ENCODE measurements at regions not wholly inside any gene's neighbourhood (a gene's known extent, or its start where the extent isn't known, plus 50 kb on each side); places are given as distances from the start of the nearest gene placed in this dataset.
"Not testable (repeated sequence)": the region's sequence is repeated elsewhere in the genome, so short reads cannot be mapped to it uniquely, and the experiment has no call there.

DNA sequence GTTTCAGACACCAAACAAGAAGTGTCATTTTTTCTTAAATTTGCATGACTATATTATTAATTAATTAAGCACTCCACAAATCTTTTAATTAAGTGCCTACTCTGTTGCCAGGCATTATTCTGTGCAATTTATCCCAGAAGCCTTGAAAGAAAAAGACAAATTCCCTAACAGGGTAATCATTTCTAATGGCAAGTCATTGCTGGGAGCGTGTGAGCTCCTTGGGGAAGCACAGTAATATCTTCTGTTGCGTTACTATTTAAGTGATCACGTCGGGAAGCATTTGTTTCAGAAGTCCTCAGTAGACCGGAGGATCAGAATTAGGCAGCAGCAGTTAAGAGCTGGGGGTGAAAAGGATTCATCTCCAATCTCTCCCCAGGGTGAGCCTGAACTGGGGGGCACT lies 276.8 kb upstream of the RNF32 start:
- DNase-seq (ENCODE audit: low spot score), result no peak
- intact Hi-C loops (cut with DNase I), result no loop called here

DNA sequence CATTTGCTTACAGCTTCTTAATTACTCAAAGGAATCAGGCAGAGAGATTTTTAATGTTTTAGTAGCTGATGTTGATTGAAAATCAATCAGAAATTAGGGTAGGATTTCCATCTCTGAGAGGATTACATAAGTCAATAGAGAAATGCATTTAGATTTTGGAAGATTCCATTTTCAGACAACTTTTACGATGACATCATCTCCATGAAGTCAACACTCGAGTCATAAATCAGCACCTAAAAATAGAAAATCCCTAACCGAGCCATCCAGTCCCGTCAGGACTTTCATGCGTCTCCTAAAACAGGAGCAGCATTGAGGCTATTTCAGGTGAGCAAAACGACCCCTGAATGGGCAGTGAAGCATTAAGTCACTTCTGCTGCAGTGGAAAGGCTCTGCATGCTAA lies 279.7 kb upstream of the RNF32 start:
- DNase-seq (ENCODE audit: low spot score), result no peak
- intact Hi-C loops (cut with DNase I), result no loop called here

DNA sequence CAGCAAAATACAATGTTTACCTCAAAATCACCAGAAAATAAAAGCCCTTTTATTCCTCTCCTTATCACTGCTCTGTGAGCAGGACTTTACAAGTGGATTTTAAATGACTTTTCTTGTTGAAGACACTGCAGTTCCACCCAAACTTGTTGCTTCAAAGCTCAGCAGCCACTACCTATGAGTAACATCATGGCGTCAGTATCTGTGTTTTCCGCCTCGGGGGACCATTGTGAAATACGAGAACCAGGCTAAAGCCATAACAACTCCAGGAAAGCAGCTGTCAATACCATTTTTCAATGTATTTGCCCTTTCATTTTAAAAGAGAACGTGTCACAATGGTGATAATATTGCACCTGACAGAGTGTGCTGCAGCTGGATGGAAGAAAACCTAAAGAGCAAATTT lies 284.0 kb upstream of the RNF32 start:
- intact Hi-C loops (cut with DNase I), result no loop called here
- no peak for DNase-seq (ENCODE audit: low spot score)

DNA sequence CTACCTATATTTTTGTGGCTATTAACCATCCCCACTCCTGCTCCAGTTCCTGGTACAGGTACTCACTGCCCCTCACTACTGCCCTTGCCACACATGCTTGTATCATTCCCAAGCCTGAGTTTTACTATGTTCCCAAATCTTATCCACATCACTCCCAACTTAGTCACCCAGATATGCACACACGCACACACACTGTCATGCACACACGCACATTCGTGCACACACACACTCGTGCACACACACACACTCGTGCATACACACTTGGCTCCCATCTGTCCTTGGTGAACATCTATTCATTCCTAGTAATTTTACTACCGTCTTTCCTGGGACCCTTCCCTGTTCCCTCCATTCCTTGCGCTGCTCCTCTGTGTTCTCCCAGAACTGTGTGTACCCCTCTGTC lies 287.2 kb upstream of the RNF32 start:
- intact Hi-C loops (cut with DNase I), result no loop called here

DNA sequence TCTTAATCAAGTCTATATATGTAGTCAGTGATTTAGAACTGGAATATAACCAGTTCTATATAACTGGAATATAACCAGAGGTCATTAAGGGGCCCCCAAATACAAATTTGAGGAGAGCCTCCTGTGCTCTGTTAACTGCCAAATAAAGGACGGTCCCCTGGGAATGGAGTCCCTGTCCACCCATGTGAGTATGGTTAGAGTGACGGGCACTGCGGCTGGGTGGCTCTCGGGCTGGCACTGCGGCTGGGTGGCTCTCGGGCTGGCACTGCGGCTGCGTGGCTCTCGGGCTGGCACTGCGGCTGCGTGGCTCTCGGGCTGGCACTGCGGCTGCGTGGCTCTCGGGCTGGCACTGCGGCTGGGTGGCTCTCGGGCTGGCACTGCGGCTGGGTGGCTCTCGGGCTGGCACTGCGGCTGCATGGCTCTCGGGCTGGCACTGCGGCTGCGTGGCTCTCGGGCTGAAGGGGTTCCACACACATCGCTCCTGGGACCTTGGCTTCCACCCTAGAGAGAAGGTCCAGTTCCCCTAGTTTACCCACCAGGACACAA lies 292.8 kb upstream of the RNF32 start:
- DNase-seq (ENCODE audit: low spot score), result not testable (repeated sequence)
- intact Hi-C loops (cut with DNase I), result loop anchor here in 1 of 2 donors (10.0 kb wide), 1 partner anchor 1823 kb away; no protein-coding TSS in a partner anchor

More for the DNA sequence above, 287.2 kb upstream of the RNF32 start:
- no peak for DNase-seq (ENCODE audit: low spot score)

DNA sequence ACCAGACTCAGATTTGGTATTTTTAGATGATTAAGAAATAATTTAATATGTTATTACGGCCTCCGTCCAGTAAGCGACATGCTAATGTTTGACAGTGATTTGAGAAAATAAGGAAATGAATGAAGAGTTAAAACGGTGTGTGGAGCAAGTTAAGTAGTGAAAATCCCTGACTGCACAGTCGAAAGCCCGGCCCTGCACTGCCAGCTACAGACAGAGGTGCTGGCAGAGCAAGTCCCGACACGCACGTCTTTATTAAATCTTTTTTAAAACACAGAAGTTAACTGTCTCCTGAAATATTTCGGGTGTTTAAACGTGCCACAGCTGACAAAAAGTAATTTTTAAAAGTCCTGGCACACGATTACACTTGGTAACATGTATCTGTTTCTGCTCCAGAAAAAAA lies 293.4 kb upstream of the RNF32 start:
- intact Hi-C loops (cut with DNase I), result loop anchor here in 1 of 2 donors (10.0 kb wide), 1 partner anchor 1822 kb away; no protein-coding TSS in a partner anchor
- DNase-seq (ENCODE audit: low spot score), result no peak

DNA sequence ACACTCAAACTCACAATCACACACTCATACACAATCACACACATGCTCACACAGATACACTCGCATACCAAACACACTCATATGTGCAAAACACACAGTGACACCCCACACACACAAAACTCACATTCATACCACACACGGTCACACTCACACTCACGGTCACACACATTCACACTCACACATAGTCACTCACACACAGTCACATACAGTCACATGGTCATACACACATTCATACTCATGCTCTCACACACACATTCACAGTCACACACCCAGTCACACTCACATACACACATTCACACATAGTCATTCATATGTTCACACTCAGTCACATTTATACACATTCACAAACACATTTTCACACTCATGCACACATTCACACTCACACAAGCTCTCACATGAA lies 296.0 kb upstream of the RNF32 start:
- intact Hi-C loops (cut with DNase I), result loop anchor here in 1 of 2 donors (10.0 kb wide), 1 partner anchor 1820 kb away; no protein-coding TSS in a partner anchor
- DNase-seq (ENCODE audit: low spot score), result no peak

DNA sequence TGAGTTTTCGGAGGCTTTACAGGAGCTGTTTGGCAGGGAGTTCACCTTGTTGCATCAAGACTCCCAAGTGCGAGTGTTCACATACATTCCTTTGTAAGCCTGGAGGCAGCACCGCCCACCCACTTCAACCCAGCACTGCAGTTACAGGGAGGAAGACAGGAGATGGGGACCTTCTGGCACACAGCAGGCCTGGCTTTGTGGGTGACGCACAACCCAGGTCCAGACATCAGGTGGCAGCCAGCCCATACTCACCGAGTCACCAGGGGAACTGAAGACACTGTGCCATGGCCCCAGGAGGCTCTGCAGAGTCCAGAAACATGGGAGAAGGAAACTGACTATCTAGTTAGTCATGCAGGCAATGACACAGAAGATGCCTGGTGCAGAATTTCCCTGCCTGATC lies 305.9 kb upstream of the RNF32 start:
- no peak for DNase-seq (ENCODE audit: low spot score)
- intact Hi-C loops (cut with DNase I), result no loop called here

DNA sequence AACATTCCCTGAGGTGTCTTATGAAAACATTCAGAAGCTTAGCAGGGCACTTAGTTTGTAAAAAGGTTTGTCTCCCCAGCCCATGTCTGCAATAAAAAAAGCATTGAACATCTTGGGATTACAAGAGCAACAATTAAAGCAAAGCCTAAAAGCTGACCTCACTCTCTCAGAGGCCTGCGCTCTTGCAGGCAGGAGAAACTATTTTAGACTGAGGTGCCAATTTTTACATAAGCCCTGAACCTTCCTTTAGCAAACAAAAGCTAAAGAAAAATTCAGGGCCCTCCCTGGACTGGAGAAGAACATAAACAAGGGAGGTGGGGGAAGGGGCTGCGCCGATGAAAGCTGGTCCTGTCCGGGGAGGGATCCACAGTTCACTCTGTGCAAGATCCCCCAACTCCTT lies 312.7 kb upstream of the RNF32 start:
- no peak for DNase-seq (ENCODE audit: low spot score)
- intact Hi-C loops (cut with DNase I), result no loop called here

DNA sequence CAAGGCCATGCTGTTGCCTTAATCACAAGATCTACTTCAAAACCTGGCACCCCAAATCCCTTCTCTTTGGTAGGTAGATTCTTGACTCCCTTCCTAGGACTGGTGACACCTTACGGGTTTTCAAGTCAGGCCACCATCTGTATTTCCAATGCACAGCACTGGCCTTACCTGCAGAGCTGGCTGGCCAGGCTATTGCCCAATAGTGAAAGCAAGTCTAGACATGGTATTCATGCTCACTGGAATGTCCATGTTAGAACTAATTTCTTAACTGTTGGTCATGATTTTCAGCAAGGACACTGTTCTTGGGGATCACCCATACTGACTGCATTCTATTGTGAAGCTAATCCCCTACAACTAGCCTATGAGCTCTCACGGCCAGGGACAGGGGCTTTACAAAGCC lies 313.1 kb upstream of the RNF32 start:
- no peak for DNase-seq (ENCODE audit: low spot score)
- intact Hi-C loops (cut with DNase I), result no loop called here

DNA sequence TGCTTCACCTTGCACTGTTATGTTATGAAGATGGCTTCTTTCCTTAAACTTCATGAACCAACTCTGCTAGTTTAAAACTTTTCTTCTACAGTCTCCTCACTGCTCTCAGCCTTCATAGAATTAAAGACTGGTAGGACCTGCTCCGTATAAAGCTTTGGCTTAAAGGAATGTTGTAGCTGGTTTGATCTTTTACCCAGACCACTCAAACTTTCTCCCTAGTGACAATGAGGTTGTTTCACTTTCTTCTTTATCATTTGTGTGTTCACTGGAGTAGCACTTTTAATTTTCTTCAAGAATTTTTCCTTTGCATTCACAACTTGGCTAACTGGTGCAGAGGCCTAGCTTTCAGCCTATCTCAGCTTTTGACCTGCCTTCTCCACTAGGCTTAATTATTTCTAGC lies 316.4 kb upstream of the RNF32 start:
- no peak for DNase-seq (ENCODE audit: low spot score)
- intact Hi-C loops (cut with DNase I), result no loop called here

DNA sequence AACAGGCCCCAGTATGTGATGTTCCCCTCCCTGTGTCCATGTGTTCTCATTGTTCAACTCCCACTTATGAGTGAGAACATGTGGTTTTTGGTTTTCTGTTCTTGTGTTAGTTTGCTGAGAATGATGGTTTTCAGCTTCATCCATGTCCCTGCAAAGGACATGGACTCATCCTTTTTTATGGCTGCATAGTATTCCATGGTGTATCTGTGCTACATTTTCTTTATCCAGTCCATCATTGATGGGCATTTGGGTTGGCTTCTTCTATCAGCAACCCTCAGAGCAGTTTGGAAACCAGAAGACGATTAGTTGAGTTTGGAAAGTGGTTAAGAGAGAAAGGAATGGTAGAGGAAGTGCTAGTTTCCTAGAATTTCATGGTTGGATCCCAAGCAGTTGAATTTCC lies 319.1 kb upstream of the RNF32 start:
- DNase-seq (ENCODE audit: low spot score); intact Hi-C loops (cut with DNase I): not testable (repeated sequence)

DNA sequence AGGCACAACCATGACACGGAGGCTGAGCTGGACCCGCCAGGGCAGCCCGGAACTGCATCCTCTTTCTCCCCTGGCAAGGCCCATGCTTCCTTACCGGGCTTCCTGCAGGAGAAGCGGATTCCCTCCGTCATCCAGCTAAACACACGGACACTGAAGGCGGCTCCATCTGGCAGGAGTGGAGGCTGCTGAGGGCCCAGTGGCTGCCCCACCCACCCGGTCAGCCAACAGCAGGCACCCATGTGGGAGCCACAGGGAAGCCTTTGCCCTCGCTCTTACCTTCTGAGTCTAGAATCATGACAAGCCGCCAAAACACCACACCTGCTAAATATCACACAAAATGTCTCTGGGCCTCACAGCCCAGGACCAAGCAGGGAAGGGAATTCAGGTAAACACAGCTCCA lies 321.6 kb upstream of the RNF32 start:
- DNase-seq (ENCODE audit: low spot score), result no peak
- intact Hi-C loops (cut with DNase I), result no loop called here

DNA sequence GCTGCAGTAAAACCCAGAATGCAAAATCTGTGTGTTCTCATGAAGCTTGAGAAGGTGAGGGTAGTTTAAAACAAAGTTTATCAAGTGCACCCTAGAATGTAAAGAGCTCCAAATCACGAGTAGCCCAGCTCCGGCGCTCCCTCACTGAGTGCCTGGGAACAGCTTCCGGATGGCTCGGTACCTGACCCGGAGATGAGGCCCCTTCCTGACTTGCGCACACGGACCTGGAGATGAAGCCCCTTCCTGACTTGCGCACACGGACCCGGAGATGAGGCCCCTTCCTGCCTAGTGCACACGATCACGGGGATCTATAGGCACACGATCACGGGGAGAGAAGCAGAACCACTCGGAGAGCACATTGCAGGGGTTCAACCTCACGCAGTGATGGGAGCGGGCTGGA lies 322.1 kb upstream of the RNF32 start:
- intact Hi-C loops (cut with DNase I), result no loop called here
- DNase-seq (ENCODE audit: low spot score), result no peak

DNA sequence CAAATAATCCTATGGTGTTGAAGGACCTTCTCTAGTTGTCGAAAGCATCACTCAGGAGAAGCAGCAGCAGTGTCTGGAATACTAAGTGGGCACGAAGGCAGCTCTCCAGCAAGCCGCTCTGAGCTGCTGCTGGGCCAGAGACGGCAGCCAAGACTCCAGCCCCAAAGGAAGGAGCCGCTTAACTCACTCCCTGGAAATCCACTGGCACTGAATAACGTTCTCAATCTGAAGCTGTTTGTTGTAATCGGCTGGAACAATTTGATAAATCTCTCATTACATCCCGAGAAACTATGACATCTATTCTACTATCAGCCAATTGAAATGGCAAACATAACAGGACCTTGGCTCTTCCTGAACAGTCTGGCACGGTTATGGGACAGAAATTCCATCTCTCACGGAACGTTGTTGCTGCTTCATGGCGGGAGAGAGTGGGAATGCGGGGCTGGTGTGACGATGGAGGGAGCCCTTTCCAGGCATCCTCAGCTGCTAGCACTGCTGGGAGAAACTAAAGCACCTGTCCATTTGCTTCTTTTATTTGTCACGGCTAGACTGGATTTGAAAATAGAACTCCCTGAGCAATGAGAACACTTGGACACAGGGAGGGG lies 331.5 kb upstream of the RNF32 start:
- intact Hi-C loops (cut with DNase I), result loop anchor here in 1 of 2 donors (2.0 to 5.0 kb wide), 3 partner anchors 46 to 1663 kb away; no protein-coding TSS in a partner anchor

DNA sequence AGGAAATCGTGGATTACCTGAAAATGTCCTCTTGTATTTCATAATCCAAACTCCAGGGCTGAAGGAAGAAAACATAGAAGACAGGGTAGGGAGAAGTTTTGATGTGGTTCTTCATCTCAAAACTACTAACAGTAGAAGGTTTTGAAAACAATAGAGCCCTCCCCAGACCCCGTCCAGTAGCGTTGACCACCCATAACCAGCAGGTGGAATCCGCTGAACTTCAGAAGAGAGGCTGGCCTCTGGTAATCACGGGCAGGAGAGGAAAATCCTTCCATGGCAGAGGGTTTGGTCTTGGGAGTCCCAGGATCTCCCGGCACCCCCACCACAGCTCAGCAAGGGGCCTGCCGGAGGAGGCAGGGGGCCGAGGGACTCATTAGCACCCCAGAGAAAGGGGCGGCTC lies 333.4 kb upstream of the RNF32 start:
- intact Hi-C loops (cut with DNase I), result loop anchor here in 1 of 2 donors (5.0 kb wide), 2 partner anchors 1590 to 1665 kb away; no protein-coding TSS in a partner anchor
- DNase-seq (ENCODE audit: low spot score), result no peak

More for the DNA sequence above, 331.5 kb upstream of the RNF32 start:
- no peak for DNase-seq (ENCODE audit: low spot score)

DNA sequence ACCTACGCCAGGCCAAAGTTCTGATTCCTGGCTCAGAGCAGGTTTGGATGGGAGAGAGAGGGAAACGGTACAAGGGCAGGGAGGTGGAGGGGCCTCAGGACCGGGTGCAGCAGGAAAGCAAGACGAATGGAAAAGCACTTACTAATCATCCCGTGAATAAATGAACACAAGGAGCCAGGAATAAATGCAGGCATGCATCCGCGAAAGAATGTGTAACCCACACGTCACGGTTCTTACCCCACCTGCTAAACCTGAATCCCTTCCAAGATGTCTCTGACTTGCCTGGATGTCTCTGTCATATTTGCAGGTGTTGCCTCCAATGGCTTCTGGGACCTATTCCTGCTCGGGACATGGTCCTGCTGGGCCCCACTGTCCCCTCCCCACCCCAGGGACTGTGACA lies 335.2 kb upstream of the RNF32 start:
- intact Hi-C loops (cut with DNase I), result loop anchor here in 1 of 2 donors (5.0 kb wide), 2 partner anchors 1592 to 1667 kb away; no protein-coding TSS in a partner anchor
- DNase-seq (ENCODE audit: low spot score), result no peak

DNA sequence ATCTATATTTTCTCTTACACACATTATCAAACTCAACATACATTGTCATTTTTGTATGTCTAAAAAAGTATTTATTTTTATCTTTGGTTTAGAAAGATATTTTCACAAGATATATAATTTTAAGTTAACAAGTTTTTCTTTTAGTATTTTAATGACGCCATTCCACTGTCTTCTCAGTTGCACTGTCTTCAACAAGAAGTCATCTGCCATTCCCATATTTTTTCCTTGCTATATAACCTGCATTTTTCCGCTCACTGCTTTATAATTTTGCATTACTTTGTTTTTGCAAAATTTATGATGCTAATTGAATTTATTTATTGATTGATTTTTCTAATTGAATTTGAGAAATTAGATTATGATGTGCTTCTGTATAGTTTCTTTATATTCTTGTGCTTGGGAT lies 357.8 kb upstream of the RNF32 start:
- intact Hi-C loops (cut with DNase I), result no loop called here
- no peak for DNase-seq (ENCODE audit: low spot score)

DNA sequence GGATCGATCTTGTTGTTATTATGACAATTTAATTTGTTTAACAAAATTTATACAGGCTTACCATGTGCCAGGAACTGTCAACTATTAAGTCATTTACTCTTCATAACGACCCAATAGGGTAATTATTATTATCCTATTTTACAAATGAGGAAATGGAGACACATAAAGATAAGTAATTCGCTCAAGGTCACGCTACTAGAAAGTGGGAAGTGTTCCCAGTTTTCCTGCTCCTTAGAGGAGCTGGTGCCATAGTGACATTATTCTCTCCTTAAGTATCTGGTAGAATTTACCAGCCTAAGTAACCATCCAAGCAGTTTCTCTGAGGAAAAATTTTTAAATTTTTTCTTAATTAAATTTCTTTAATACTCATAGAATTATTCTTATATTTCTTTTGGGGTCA lies 360.9 kb upstream of the RNF32 start:
- no peak for DNase-seq (ENCODE audit: low spot score)
- intact Hi-C loops (cut with DNase I), result no loop called here

DNA sequence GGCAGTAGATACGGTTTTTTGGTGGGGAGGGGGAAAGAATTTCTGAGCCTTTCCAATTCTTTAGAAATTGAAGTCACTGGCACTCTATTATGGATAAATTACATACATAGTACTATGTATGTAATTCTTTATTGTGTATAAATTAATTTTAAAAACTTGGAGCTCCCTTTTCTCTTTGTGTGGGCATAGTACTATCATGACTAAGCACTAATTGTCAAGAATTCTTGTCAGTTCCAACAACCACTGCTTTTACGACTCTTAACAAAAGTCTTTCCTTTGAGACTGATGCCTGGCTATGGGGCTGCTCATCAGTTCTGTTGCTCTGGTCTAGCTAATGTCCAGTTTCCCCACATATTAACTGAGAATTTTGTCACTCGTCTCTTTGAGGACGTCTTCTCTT lies 365.3 kb upstream of the RNF32 start:
- DNase-seq (ENCODE audit: low spot score), result no peak
- intact Hi-C loops (cut with DNase I), result no loop called here

DNA sequence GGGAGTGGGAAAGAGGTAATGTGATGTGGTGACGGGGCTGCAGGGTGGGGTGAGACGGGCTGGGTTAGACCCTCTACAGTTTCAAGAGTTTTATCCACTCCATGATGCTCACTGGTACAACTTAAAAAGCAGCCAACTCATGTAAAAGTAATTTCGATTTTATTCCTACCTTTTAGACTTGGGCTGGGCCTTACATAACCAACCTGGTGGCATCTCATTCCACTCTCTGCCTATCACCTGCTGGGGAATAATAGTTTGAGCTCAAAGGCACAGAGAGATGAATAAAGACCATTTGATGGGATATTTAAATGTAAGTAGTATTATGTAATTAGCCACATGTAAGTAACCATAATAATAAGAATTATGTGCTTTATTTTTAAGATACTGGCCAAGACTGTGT lies 366.0 kb upstream of the RNF32 start:
- DNase-seq (ENCODE audit: low spot score), result no peak
- intact Hi-C loops (cut with DNase I), result no loop called here

Data from posterior vena cava (tissue), 2 donors.